Kidney (tissue), 13 donors: ENCODE measurements at regions not wholly inside any gene's neighbourhood (a gene's known extent, or its start where the extent isn't known, plus 50 kb on each side); places are given as distances from the start of the nearest gene placed in this dataset.
A peak's percentile ranks its signal among the peaks of the same experiment; 100 is the strongest.

ENCODE experiments used
- DNase-seq, 5 donors: peaks; one replicate each; pipeline ENCODE4 v3.0.0-alpha.2; 2013 to 2020
- FAIRE-seq: peaks from 2 replicates; lab custom pipeline; 2012; peaks lifted over from hg19 to GRCh38; lab: Jason Lieb, UNC
- H3K27ac ChIP-seq, 2 donors: one replicate each; pipeline ENCODE4 v1.7.0; 2013; ENCODE audit warnings: low read depth in 2 of 2, low read length in 2 of 2, inconsistent platforms in 1 of 2
- H3K27me3 ChIP-seq: one replicate; pipeline ENCODE4 v1.7.1; 2013; ENCODE audit warnings: low read length, inconsistent platforms; ENCODE audit not compliant: control insufficient read depth, insufficient read depth
- H3K36me3 ChIP-seq, 3 donors: one replicate each; pipeline versions ENCODE4 v1.7.0 to v1.7.1; 2013; ENCODE audit warnings: low read length in 3 of 3, control low read depth in 1 of 3, inconsistent platforms in 1 of 3; ENCODE audit not compliant: insufficient read depth in 3 of 3, control insufficient read depth in 2 of 3
- H3K4me1 ChIP-seq, 3 donors: one replicate each; pipeline versions ENCODE4 v1.7.0 to v1.7.1; 2013; ENCODE audit warnings: low read length in 3 of 3, inconsistent platforms in 1 of 3, low read depth in 1 of 3; ENCODE audit not compliant: control insufficient read depth in 2 of 3, insufficient read depth in 2 of 3
- H3K4me3 ChIP-seq, 3 donors: one replicate each; pipeline versions ENCODE4 v1.7.0 to v1.8.1; 2013; ENCODE audit warnings: low read length in 3 of 3, control low read depth in 1 of 3, inconsistent platforms in 1 of 3
- H3K9ac ChIP-seq, 3 donors: one replicate each; pipeline versions ENCODE4 v1.7.0 to v1.7.1; 2013; ENCODE audit warnings: low read length in 3 of 3, control low read depth in 1 of 3, inconsistent platforms in 1 of 3
- H3K9me3 ChIP-seq, 3 donors: one replicate each; pipeline versions ENCODE4 v1.7.0 to v1.7.1; 2013; ENCODE audit warnings: low read length in 3 of 3, control low read depth in 1 of 3, inconsistent platforms in 1 of 3; ENCODE audit not compliant: control insufficient read depth in 2 of 3, insufficient read depth in 1 of 3
- intact Hi-C: fragments of 100-400 bp; cut with DNase I; formaldehyde crosslinking; loops from one replicate; pipeline ENCODE4 v1.11.1; 2022
- TF ChIP-seq, protein P1 (sequence below): IDR thresholded peaks from 3 replicates; pipeline ENCODE4 v1.5.1; 2012; ENCODE audit warnings: mild to moderate bottlenecking, moderate library complexity, borderline replicate concordance; ENCODE audit not compliant: insufficient read depth; ENCODE audit errors: extremely low read depth
- donor health status: control.
- donor health status: control.
- donor health status: control.
- donor health status: control.
- donor health status: control.
- donor health status: DM: yes; HTN: yes; CAD: no.
- donor health status: Normal renal cell carcinoma (clear cell type).

- H3K27me3 ChIP-seq: no peaks in the 10 kb centered on the region
- DNase-seq (no peak), FAIRE-seq (no peak)
- TF ChIP-seq, protein P1, sequence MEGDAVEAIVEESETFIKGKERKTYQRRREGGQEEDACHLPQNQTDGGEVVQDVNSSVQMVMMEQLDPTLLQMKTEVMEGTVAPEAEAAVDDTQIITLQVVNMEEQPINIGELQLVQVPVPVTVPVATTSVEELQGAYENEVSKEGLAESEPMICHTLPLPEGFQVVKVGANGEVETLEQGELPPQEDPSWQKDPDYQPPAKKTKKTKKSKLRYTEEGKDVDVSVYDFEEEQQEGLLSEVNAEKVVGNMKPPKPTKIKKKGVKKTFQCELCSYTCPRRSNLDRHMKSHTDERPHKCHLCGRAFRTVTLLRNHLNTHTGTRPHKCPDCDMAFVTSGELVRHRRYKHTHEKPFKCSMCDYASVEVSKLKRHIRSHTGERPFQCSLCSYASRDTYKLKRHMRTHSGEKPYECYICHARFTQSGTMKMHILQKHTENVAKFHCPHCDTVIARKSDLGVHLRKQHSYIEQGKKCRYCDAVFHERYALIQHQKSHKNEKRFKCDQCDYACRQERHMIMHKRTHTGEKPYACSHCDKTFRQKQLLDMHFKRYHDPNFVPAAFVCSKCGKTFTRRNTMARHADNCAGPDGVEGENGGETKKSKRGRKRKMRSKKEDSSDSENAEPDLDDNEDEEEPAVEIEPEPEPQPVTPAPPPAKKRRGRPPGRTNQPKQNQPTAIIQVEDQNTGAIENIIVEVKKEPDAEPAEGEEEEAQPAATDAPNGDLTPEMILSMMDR: no peak
- intact Hi-C loops: no loop called here
- no peak overlapping the region for H3K4me3 ChIP-seq
- no peaks in the 10 kb centered on the region for H3K36me3 ChIP-seq
- H3K9ac ChIP-seq: no peak overlapping the region
- H3K9me3 ChIP-seq: no peaks in the 10 kb centered on the region
- no peak overlapping the region for H3K27ac ChIP-seq
- no peaks in the 10 kb centered on the region for H3K4me1 ChIP-seq
Observed at GRCh38 chr13:58302349-58302748, 670.8 kb downstream of the PCDH17 start.

DNA sequence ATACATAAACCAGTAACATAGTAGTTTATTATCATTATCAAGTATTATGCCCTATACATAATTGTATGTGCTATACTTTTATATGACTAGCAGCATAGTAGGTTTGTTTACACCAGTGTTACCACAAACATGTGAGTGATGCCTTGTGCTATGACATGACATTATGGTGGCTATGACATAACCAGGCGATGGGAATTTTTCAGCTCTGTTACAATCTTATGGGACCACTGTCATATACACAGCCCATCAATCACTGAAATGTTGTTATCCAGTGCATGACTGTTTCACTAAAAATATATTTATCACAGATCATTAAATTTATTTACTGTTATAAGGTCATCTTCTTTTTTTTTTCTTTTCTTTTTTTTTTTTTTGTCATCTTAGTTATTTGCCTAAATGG is 674.5 kb downstream of the PCDH17 start:
- H3K27me3 ChIP-seq: no peaks in the 10 kb centered on the region
- H3K4me3 ChIP-seq: no peak overlapping the region
- no peaks in the 10 kb centered on the region for H3K4me1 ChIP-seq
- DNase-seq (no peak), FAIRE-seq (no peak)
- intact Hi-C loops: no loop called here
- H3K9me3 ChIP-seq: no peaks in the 10 kb centered on the region
- TF ChIP-seq, protein P1: no peak
- no peaks in the 10 kb centered on the region for H3K36me3 ChIP-seq
- H3K27ac ChIP-seq: no peak overlapping the region
- no peak overlapping the region for H3K9ac ChIP-seq

DNA sequence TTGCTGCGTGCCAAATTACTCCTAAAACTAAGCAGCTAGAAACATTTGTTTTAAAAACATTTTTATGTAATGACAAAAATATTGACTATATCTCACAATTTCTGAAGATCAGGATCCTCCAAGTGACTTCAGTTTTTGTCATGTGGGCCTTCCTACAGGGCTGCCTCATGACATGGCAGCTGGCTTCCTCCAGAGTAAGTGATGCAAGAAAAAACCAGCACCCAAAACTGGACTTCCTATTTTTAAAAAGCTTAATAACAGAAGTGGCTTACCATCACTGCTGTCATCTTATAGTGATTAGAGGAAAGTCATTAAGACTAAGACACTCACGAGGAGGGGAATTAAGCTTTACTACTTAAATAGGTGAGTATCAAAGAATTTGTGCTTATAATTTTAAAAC is 681.7 kb downstream of the PCDH17 start:
- DNase-seq (no peak), FAIRE-seq (no peak)
- no peaks in the 10 kb centered on the region for H3K9me3 ChIP-seq
- no peaks in the 10 kb centered on the region for H3K27me3 ChIP-seq
- no peaks in the 10 kb centered on the region for H3K4me1 ChIP-seq
- H3K9ac ChIP-seq: no peak overlapping the region
- H3K36me3 ChIP-seq: no peaks in the 10 kb centered on the region
- TF ChIP-seq, protein P1: no peak
- H3K4me3 ChIP-seq: no peak overlapping the region
- H3K27ac ChIP-seq: no peak overlapping the region
- intact Hi-C loops: no loop called here

- no peaks in the 10 kb centered on the region for H3K9me3 ChIP-seq
- FAIRE-seq (no peak), DNase-seq (peak in 2 of 5 donors; percentile 28 to 60)
- H3K36me3 ChIP-seq: no peaks in the 10 kb centered on the region
- intact Hi-C loops: no loop called here
- no peaks in the 10 kb centered on the region for H3K4me1 ChIP-seq
- no peak overlapping the region for H3K4me3 ChIP-seq
- no peak overlapping the region for H3K9ac ChIP-seq
- H3K27ac ChIP-seq: no peak overlapping the region
- TF ChIP-seq, protein P1: no peak
- no peaks in the 10 kb centered on the region for H3K27me3 ChIP-seq
Observed at GRCh38 chr13:58318495-58319167, 687.1 kb downstream of the PCDH17 start.
